Parathyroid adenoma (tissue), 2 donors: ENCODE measurements at regions not wholly inside any gene's neighbourhood (a gene's known extent, or its start where the extent isn't known, plus 50 kb on each side); places are given as distances from the start of the nearest gene placed in this dataset.

Experiments used
- H2AFZ ChIP-seq: fragments of 300-600 bp; sonication (generic); one replicate; pipeline ENCODE4 v1.7.0; 2017; ENCODE audit warnings: antibody characterized with exemption, mild to moderate bottlenecking
- H3K27ac ChIP-seq: fragments of 300-600 bp; sonication (generic); one replicate; pipeline ENCODE4 v1.7.0; 2017
- H3K27me3 ChIP-seq: fragments of 300-600 bp; sonication (generic); one replicate; pipeline ENCODE4 v1.7.0; 2017; ENCODE audit warnings: low read length; ENCODE audit not compliant: control insufficient read depth, insufficient read depth
- H3K36me3 ChIP-seq: fragments of 300-600 bp; sonication (generic); one replicate; pipeline ENCODE4 v1.7.0; 2017; ENCODE audit warnings: low read length; ENCODE audit not compliant: control insufficient read depth, insufficient read depth
- H3K4me1 ChIP-seq: fragments of 300-600 bp; sonication (generic); one replicate; pipeline ENCODE4 v1.7.0; 2017; ENCODE audit warnings: control low read depth
- H3K4me2 ChIP-seq: fragments of 300-600 bp; sonication (generic); one replicate; pipeline ENCODE4 v1.7.0; 2017; ENCODE audit warnings: low read length
- H3K4me3 ChIP-seq: fragments of 300-600 bp; sonication (generic); one replicate; pipeline ENCODE4 v1.7.0; 2017; ENCODE audit warnings: low read depth, low read length
- H3K79me2 ChIP-seq: fragments of 300-600 bp; sonication (generic); one replicate; pipeline ENCODE4 v1.7.0; 2017; ENCODE audit warnings: control low read depth
- H3K9ac ChIP-seq: fragments of 300-600 bp; sonication (generic); one replicate; pipeline ENCODE4 v1.7.0; 2017; ENCODE audit warnings: mild to moderate bottlenecking
- H3K9me3 ChIP-seq: fragments of 300-600 bp; sonication (generic); one replicate; pipeline ENCODE4 v1.7.0; 2017; ENCODE audit warnings: low read length; ENCODE audit not compliant: control insufficient read depth
- CTCF ChIP-seq: fragments of 300-600 bp; sonication (generic); IDR thresholded peaks from one replicate; pipeline ENCODE4 v1.7.0; 2017; ENCODE audit warnings: antibody characterized with exemption, mild to moderate bottlenecking
- donor health status: primary hyperparathyroidism.

- Histone ChIP-seq H3K9me3 (no peaks in the 10 kb centered on the region), H3K4me2 (no peak overlapping the region), H2AFZ (no peak overlapping the region), H3K79me2 (no peaks in the 10 kb centered on the region), H3K9ac (no peak overlapping the region), H3K27ac (no peak overlapping the region), H3K4me1 (no peaks in the 10 kb centered on the region), H3K4me3 (no peak overlapping the region), H3K36me3 (no peaks in the 10 kb centered on the region), H3K27me3 (no peaks in the 10 kb centered on the region)
- no peak for TF ChIP-seq CTCF
Measured at GRCh38 chr6:90989763-90990162, 402.9 kb upstream of the MAP3K7 start.

GRCh38 chr6:90984066-90984465 lies 397.2 kb upstream of the MAP3K7 start:
- H3K4me1 ChIP-seq: no peaks in the 10 kb centered on the region
- no peaks in the 10 kb centered on the region for H3K36me3 ChIP-seq
- H3K79me2 ChIP-seq: no peaks in the 10 kb centered on the region
- H3K9ac ChIP-seq: no peak overlapping the region
- no peak overlapping the region for H2AFZ ChIP-seq
- TF ChIP-seq CTCF: no peak
- no peaks in the 10 kb centered on the region for H3K27me3 ChIP-seq
- no peaks in the 10 kb centered on the region for H3K9me3 ChIP-seq
- no peak overlapping the region for H3K4me2 ChIP-seq
- H3K27ac ChIP-seq: no peak overlapping the region
- H3K4me3 ChIP-seq: no peak overlapping the region

GRCh38 chr6:90983462-90983861 lies 396.6 kb upstream of the MAP3K7 start:
- no peaks in the 10 kb centered on the region for H3K4me1 ChIP-seq
- no peak overlapping the region for H3K9ac ChIP-seq
- H3K79me2 ChIP-seq: no peaks in the 10 kb centered on the region
- no peak overlapping the region for H3K4me2 ChIP-seq
- H2AFZ ChIP-seq: no peak overlapping the region
- no peaks in the 10 kb centered on the region for H3K27me3 ChIP-seq
- H3K27ac ChIP-seq: no peak overlapping the region
- TF ChIP-seq CTCF: no peak
- no peaks in the 10 kb centered on the region for H3K9me3 ChIP-seq
- H3K4me3 ChIP-seq: no peak overlapping the region
- H3K36me3 ChIP-seq: no peaks in the 10 kb centered on the region

GRCh38 chr6:90982581-90982980 lies 395.7 kb upstream of the MAP3K7 start:
- H3K36me3 ChIP-seq: no peaks in the 10 kb centered on the region
- H3K9ac ChIP-seq: no peak overlapping the region
- H3K4me3 ChIP-seq: no peak overlapping the region
- no peaks in the 10 kb centered on the region for H3K79me2 ChIP-seq
- no peak overlapping the region for H3K4me2 ChIP-seq
- no peak for TF ChIP-seq CTCF
- no peaks in the 10 kb centered on the region for H3K4me1 ChIP-seq
- no peaks in the 10 kb centered on the region for H3K9me3 ChIP-seq
- no peak overlapping the region for H3K27ac ChIP-seq
- no peak overlapping the region for H2AFZ ChIP-seq
- H3K27me3 ChIP-seq: no peaks in the 10 kb centered on the region

- no peaks in the 10 kb centered on the region for H3K27me3 ChIP-seq
- no peak overlapping the region for H3K27ac ChIP-seq
- no peaks in the 10 kb centered on the region for H3K9me3 ChIP-seq
- H3K4me1 ChIP-seq: no peaks in the 10 kb centered on the region
- no peak overlapping the region for H3K4me2 ChIP-seq
- H2AFZ ChIP-seq: no peak overlapping the region
- H3K4me3 ChIP-seq: no peak overlapping the region
- TF ChIP-seq CTCF: no peak
- no peaks in the 10 kb centered on the region for H3K79me2 ChIP-seq
- no peak overlapping the region for H3K9ac ChIP-seq
- H3K36me3 ChIP-seq: no peaks in the 10 kb centered on the region
Measured at GRCh38 chr6:90982051-90982450, 395.2 kb upstream of the MAP3K7 start.
